ENCODE measurements at regions not wholly inside any gene's neighbourhood (a gene's known extent, or its start where the extent isn't known, plus 50 kb on each side); places are given as distances from the start of the nearest gene placed in this dataset.

DNA sequence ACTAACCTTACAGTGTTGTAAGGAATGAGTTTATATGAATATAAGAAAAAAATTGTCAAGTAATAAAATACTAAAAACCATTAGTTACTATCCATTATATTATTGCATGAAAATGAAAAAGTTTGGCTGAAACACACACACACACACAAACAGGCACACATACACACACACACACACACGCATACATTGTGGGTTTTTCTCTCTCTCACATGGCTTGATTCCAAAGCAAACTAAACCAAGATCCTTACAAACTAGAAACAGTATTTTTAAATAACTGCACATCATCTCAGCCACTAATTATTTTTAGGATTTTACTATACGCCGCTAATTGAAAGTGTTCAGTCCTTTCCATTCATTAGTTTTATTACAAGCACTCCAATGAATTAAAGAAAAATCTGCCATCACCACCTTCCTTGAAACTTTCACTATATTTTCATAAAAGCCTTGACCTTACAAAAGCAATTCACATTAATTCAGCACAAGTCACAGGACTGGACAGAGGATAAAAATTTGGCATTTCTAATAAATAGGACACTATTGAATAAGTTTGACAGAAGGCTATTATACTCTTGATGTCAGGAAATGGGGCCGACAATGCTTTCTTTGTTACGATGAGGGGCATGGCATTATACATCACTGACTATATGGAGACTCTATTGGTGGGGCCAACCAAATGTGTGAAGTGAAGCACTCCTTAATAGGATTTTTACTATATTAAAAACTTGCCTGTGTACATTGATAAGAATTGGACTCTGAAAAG, 187.0 kb upstream of the ESRRG start:
- no peak for TF ChIP-seq CTCF (IDR thresholded peaks at IDR 0.05)
- no peak for TF ChIP-seq POLR2A (IDR thresholded peaks at IDR 0.05)
- intact Hi-C loops (cut with DNase I), result no loop called here
- no peak for DNase-seq
- H3K9me3 ChIP-seq (replicated peaks in 1 of 3), result no peaks in the 10 kb centered on the region
- H3K36me3 ChIP-seq (replicated peaks in 1 of 2), result no peaks in the 10 kb centered on the region
- no peaks in the 10 kb centered on the region for H3K4me1 ChIP-seq (replicated peaks in 1 of 2)
- H3K4me3 ChIP-seq, result no peak overlapping the region
- no peaks in the 10 kb centered on the region for H3K27me3 ChIP-seq
- H3K27ac ChIP-seq, result no peak overlapping the region
- WGBS, 4 donors, result 73 to 79% (median 74%) methylated on average over 5 of the region's 5 CpGs

DNA sequence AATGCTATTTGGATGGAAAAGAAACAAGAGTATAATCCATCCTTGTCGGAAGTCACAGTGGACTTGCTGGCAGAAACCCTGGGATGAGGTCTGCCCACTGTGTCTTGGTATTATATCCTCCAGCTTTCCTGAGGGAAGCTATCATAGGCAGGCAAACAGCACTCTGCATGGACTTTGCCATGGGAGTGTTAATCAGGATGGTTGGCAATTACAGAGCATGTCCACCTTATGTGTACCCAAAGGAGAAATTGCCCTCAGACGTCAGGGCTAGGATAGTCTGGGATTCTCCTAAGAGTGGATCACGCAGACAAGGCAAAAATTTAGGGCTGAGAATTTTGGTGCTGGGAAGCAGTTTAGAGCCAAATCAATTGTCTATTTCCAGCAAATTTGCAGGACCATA, 184.9 kb upstream of the ESRRG start:
- WGBS, 4 donors, result 76 to 95% (median 91%) methylated on average over 3 of the region's 3 CpGs
- no peak overlapping the region for H3K4me3 ChIP-seq
- H3K9me3 ChIP-seq (replicated peaks in 1 of 3), result no peaks in the 10 kb centered on the region
- no peaks in the 10 kb centered on the region for H3K36me3 ChIP-seq (replicated peaks in 1 of 2)
- no peaks in the 10 kb centered on the region for H3K4me1 ChIP-seq (replicated peaks in 1 of 2)
- DNase-seq, result no peak
- H3K27me3 ChIP-seq, result no peaks in the 10 kb centered on the region
- intact Hi-C loops (cut with DNase I), result no loop called here
- H3K27ac ChIP-seq, result no peak overlapping the region
- no peak for TF ChIP-seq CTCF (IDR thresholded peaks at IDR 0.05)
- TF ChIP-seq POLR2A (IDR thresholded peaks at IDR 0.05), result no peak

GRCh38 chr1:216907100-216907499, 183.9 kb upstream of the ESRRG start:
- no peaks in the 10 kb centered on the region for H3K36me3 ChIP-seq (replicated peaks in 1 of 2)
- no peak overlapping the region for H3K27ac ChIP-seq
- H3K27me3 ChIP-seq, result no peaks in the 10 kb centered on the region
- H3K4me3 ChIP-seq, result no peak overlapping the region
- no peaks in the 10 kb centered on the region for H3K4me1 ChIP-seq (replicated peaks in 1 of 2)
- 85 to 96% (median 89%) methylated on average over 8 of the region's 8 CpGs for WGBS, 4 donors
- H3K9me3 ChIP-seq (replicated peaks in 1 of 3), result no peaks in the 10 kb centered on the region
- DNase-seq, result no peak
- intact Hi-C loops (cut with DNase I), result no loop called here
- TF ChIP-seq POLR2A (IDR thresholded peaks at IDR 0.05), result no peak

GRCh38 chr1:216905781-216906180, 182.6 kb upstream of the ESRRG start:
- Histone ChIP-seq H3K36me3 (replicated peaks in 1 of 2) (no peaks in the 10 kb centered on the region), H3K9me3 (replicated peaks in 1 of 3) (no peaks in the 10 kb centered on the region), H3K27ac (no peak overlapping the region), H3K4me1 (replicated peaks in 1 of 2) (no peaks in the 10 kb centered on the region), H3K4me3 (no peak overlapping the region), H3K27me3 (no peaks in the 10 kb centered on the region)
- 83 to 93% (median 87%) methylated on average over 4 of the region's 4 CpGs for WGBS, 4 donors
- TF ChIP-seq POLR2A (IDR thresholded peaks at IDR 0.05), result no peak
- TF ChIP-seq CTCF (IDR thresholded peaks at IDR 0.05), result no peak
- DNase-seq, result no peak
- intact Hi-C loops (cut with DNase I), result no loop called here

DNA sequence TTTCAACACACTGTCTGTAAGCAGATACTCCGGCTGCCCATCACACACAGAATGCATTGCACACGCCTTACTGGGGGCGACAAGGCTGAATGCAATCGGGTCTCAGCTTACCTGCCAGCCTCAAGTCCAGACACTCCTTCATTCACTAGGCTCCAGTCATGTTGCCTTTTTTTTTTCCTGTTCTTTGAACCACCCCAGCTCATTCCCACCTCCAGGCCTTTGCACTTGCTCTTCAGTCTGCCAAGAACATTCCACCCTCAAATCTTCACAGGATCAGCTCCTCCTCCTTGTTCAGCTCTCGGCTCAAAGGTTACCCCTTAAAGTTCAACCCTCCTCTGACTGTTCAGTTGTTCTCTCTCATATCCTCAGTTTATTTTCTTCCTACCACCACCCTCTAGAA, 181.9 kb upstream of the ESRRG start:
- TF ChIP-seq POLR2A (IDR thresholded peaks at IDR 0.05), result no peak
- no peak for TF ChIP-seq CTCF (IDR thresholded peaks at IDR 0.05)
- intact Hi-C loops (cut with DNase I), result no loop called here
- no peak overlapping the region for H3K4me3 ChIP-seq
- no peak for DNase-seq
- H3K27me3 ChIP-seq, result no peaks in the 10 kb centered on the region
- H3K4me1 ChIP-seq (replicated peaks in 1 of 2), result no peaks in the 10 kb centered on the region
- no peaks in the 10 kb centered on the region for H3K9me3 ChIP-seq (replicated peaks in 1 of 3)
- H3K36me3 ChIP-seq (replicated peaks in 1 of 2), result no peaks in the 10 kb centered on the region
- 88 to 93% (median 89%) methylated on average over 5 of the region's 5 CpGs for WGBS, 4 donors
- no peak overlapping the region for H3K27ac ChIP-seq

Measured in adrenal gland (tissue), 9 donors.